Thyroid gland (tissue), 4 donors: ENCODE measurements at regions not wholly inside any gene's neighbourhood (a gene's known extent, or its start where the extent isn't known, plus 50 kb on each side); places are given as distances from the start of the nearest gene placed in this dataset.

Source experiments
- DNase-seq, 2 donors: peaks; one replicate each; pipeline ENCODE4 v3.0.0-alpha.2; 2019
- H3K27ac ChIP-seq, 3 donors: fragments of 200-600 bp; sonication (generic); 1 replicate in 2 of 3; 2 replicates in 1 of 3; pipeline ENCODE4 v1.5.1; 2016 to 2019; ENCODE audit warnings: mild to moderate bottlenecking in 1 of 3, moderate library complexity in 1 of 3
- H3K27me3 ChIP-seq: fragments of 200-600 bp; sonication (generic); one replicate; pipeline ENCODE4 v1.5.1; 2019
- H3K36me3 ChIP-seq, 2 donors: fragments of 200-600 bp; sonication (generic); one replicate each; pipeline ENCODE4 v1.5.1; 2016 to 2019
- H3K4me1 ChIP-seq, 2 donors: fragments of 200-600 bp; sonication (generic); one replicate each; pipeline ENCODE4 v1.5.1; 2017 to 2019
- H3K4me3 ChIP-seq, 3 donors: fragments of 200-600 bp; sonication (generic); replicated peaks in 1 of 3; 1 replicate in 2 of 3; 2 replicates in 1 of 3; pipeline ENCODE4 v1.5.1; 2016; ENCODE audit warnings: mild to moderate bottlenecking in 1 of 3
- H3K9me3 ChIP-seq: fragments of 200-600 bp; sonication (generic); one replicate; pipeline ENCODE4 v1.5.1; 2017
- CTCF ChIP-seq, 6 experiments: fragments of 200-600 bp in 3 of 6; fragments of 450-650 bp in 3 of 6; sonication (generic) in 3 of 6; IDR thresholded peaks; one replicate each; pipeline ENCODE4 v1.5.1; 2016 to 2019; ENCODE audit warnings: antibody characterized with exemption in 6 of 6, mild to moderate bottlenecking in 2 of 6, inconsistent platforms in 1 of 6, moderate library complexity in 1 of 6
- POLR2A ChIP-seq, 2 donors: fragments of 450-650 bp; IDR thresholded peaks; one replicate each; pipeline ENCODE4 v1.6.1; 2017; ENCODE audit warnings: antibody characterized with exemption in 2 of 2, mild to moderate bottlenecking in 2 of 2, moderate library complexity in 1 of 2
- WGBS, 2 donors: methylation state at CpG; one replicate each; pipeline ENCODE4 v1.1.5; 2017; 5-methylcytosine and 5-hydroxymethylcytosine counted together
- intact Hi-C: fragments of 100-400 bp; cut with DNase I; formaldehyde crosslinking; loops from one replicate; pipeline ENCODE4 v1.15.1; 2023

GRCh38 chr18:14919666-14920065, 171.7 kb downstream of the ANKRD30B start:
- no peak overlapping the region for H3K4me3 ChIP-seq
- no peak overlapping the region for H3K27ac ChIP-seq
- intact Hi-C loops = no loop called here
- no peak for TF ChIP-seq POLR2A (IDR thresholded peaks at IDR 0.05)
- no peak for TF ChIP-seq CTCF (IDR thresholded peaks at IDR 0.05)
- no peaks in the 10 kb centered on the region for H3K9me3 ChIP-seq
- 25 to 27% methylated on average over 1 of the region's 1 CpG for WGBS, 2 donors
- no peak for DNase-seq
- no peaks in the 10 kb centered on the region for H3K27me3 ChIP-seq
- H3K4me1 ChIP-seq = peaks cover 10 to 12% of the 10 kb centered on the region in 2 donors
- H3K36me3 ChIP-seq = no peaks in the 10 kb centered on the region

- Histone ChIP-seq H3K27ac (no peak overlapping the region), H3K27me3 (no peaks in the 10 kb centered on the region), H3K36me3 (no peaks in the 10 kb centered on the region), H3K9me3 (no peaks in the 10 kb centered on the region), H3K4me1 (peaks cover 10 to 12% of the 10 kb centered on the region in 2 donors), H3K4me3 (no peak overlapping the region)
- intact Hi-C loops = no loop called here
- WGBS, 2 donors = 83 to 92% methylated on average over 5 of the region's 5 CpGs
- no peak for DNase-seq
- TF ChIP-seq POLR2A (IDR thresholded peaks at IDR 0.05) (no peak), CTCF (IDR thresholded peaks at IDR 0.05) (no peak)
These were observed 173.1 kb downstream of the ANKRD30B start for GRCh38 chr18:14921031-14921430.

- no peaks in the 10 kb centered on the region for H3K36me3 ChIP-seq
- H3K4me3 ChIP-seq = no peak overlapping the region
- WGBS, 2 donors = 70 to 93% methylated on average over 4 of the region's 4 CpGs
- DNase-seq = no peak
- H3K27me3 ChIP-seq = no peaks in the 10 kb centered on the region
- no peak overlapping the region for H3K27ac ChIP-seq
- H3K9me3 ChIP-seq = no peaks in the 10 kb centered on the region
- peaks cover 10 to 12% of the 10 kb centered on the region in 2 donors for H3K4me1 ChIP-seq
- intact Hi-C loops = no loop called here
- TF ChIP-seq CTCF (IDR thresholded peaks at IDR 0.05) (no peak), POLR2A (IDR thresholded peaks at IDR 0.05) (no peak)
These were observed 173.6 kb downstream of the ANKRD30B start for GRCh38 chr18:14921547-14921946.

GRCh38 chr18:14922031-14922430, 174.1 kb downstream of the ANKRD30B start:
- H3K9me3 ChIP-seq = no peaks in the 10 kb centered on the region
- H3K4me3 ChIP-seq = no peak overlapping the region
- TF ChIP-seq POLR2A (IDR thresholded peaks at IDR 0.05) (no peak), CTCF (IDR thresholded peaks at IDR 0.05) (no peak)
- intact Hi-C loops = no loop called here
- no peak overlapping the region for H3K27ac ChIP-seq
- peaks cover 7 to 9% of the 10 kb centered on the region in 2 donors for H3K4me1 ChIP-seq
- no peak for DNase-seq
- no peaks in the 10 kb centered on the region for H3K36me3 ChIP-seq
- no peaks in the 10 kb centered on the region for H3K27me3 ChIP-seq
- WGBS, 2 donors = 86 to 88% methylated on average over 3 of the region's 3 CpGs

- intact Hi-C loops = no loop called here
- H3K27me3 ChIP-seq = no peaks in the 10 kb centered on the region
- 50 to 83% methylated on average over 2 to 3 of the region's 4 CpGs for WGBS, 2 donors
These were observed 175.1 kb downstream of the ANKRD30B start for GRCh38 chr18:14922965-14923565.

More at GRCh38 chr18:14922965-14923565, 175.1 kb downstream of the ANKRD30B start:
- Histone ChIP-seq H3K4me3 (no peak overlapping the region), H3K27ac (no peak overlapping the region), H3K9me3 (no peaks in the 10 kb centered on the region), H3K36me3 (no peaks in the 10 kb centered on the region), H3K4me1 (peaks cover 0 to under 1% of the 10 kb centered on the region in 2 donors)
- TF ChIP-seq CTCF (IDR thresholded peaks at IDR 0.05) (no peak), POLR2A (IDR thresholded peaks at IDR 0.05) (no peak)
- no peak for DNase-seq
